OCI-LY1 (cell line): ENCODE measurements at regions not wholly inside any gene's neighbourhood (a gene's known extent, or its start where the extent isn't known, plus 50 kb on each side); places are given as distances from the start of the nearest gene placed in this dataset.

Experiments
- H2AFZ ChIP-seq: fragments of 200-600 bp; sonication (generic), shearing (Covaris generic); 2 replicates; pipeline ENCODE4 v1.6.0; 2014; ENCODE audit warnings: antibody characterized with exemption, mild to moderate bottlenecking, low read length
- H3F3A ChIP-seq: fragments of 200-600 bp; sonication (generic), shearing (Covaris generic); 2 replicates; pipeline ENCODE4 v1.6.0; 2014; ENCODE audit warnings: mild to moderate bottlenecking, antibody characterized with exemption, low read length, moderate library complexity; ENCODE audit not compliant: insufficient read depth
- H3K27ac ChIP-seq: fragments of 200-600 bp; sonication (generic); 2 replicates; pipeline ENCODE4 v1.5.1; 2014; ENCODE audit warnings: low read length, mixed run types, mild to moderate bottlenecking, low read depth; ENCODE audit not compliant: poor library complexity, severe bottlenecking
- H3K27me3 ChIP-seq: fragments of 200-600 bp; sonication (generic); 2 replicates; pipeline ENCODE4 v1.6.0; 2014; ENCODE audit warnings: antibody characterized with exemption, mild to moderate bottlenecking, low read length, moderate library complexity; ENCODE audit not compliant: insufficient read depth
- H3K36me3 ChIP-seq: fragments of 200-600 bp; sonication (generic); 2 replicates; pipeline ENCODE4 v1.6.1; 2014; ENCODE audit warnings: mild to moderate bottlenecking, antibody characterized with exemption, low read length, moderate library complexity, mixed read lengths; ENCODE audit not compliant: insufficient read depth
- H3K4me1 ChIP-seq: fragments of 200-600 bp; sonication (generic); 2 replicates; pipeline ENCODE4 v1.5.1; 2014; ENCODE audit warnings: mild to moderate bottlenecking, low read length, moderate library complexity; ENCODE audit not compliant: insufficient read depth, severe bottlenecking
- H3K4me2 ChIP-seq: fragments of 200-600 bp; sonication (generic), shearing (Covaris generic); 2 replicates; pipeline ENCODE4 v1.6.1; 2014; ENCODE audit warnings: low read length
- H3K4me3 ChIP-seq: fragments of 200-600 bp; sonication (generic); 2 replicates; pipeline ENCODE4 v1.5.1; 2014; ENCODE audit warnings: low read length, low read depth, mild to moderate bottlenecking, mixed read lengths; ENCODE audit not compliant: poor library complexity, severe bottlenecking
- H3K79me2 ChIP-seq: fragments of 200-600 bp; shearing (Covaris generic); 2 replicates; pipeline ENCODE4 v1.6.1; 2016; ENCODE audit warnings: mixed run types, low read length, mixed read lengths; ENCODE audit not compliant: insufficient read depth
- H3K9ac ChIP-seq: fragments of 200-600 bp; sonication (generic), shearing (Covaris generic); 2 replicates; pipeline ENCODE4 v1.6.1; 2014; ENCODE audit warnings: mild to moderate bottlenecking, low read length, mixed read lengths
- H3K9me2 ChIP-seq: fragments of 200-600 bp; sonication (generic), shearing (Covaris generic); 2 replicates; pipeline ENCODE4 v1.6.1; 2014; ENCODE audit warnings: low read depth, mild to moderate bottlenecking, low read length, mixed read lengths
- H3K9me3 ChIP-seq: fragments of 200-600 bp; shearing (Covaris generic); 2 replicates; pipeline ENCODE4 v1.6.1; 2014; ENCODE audit warnings: low read length, mixed read lengths
- H4K20me1 ChIP-seq: fragments of 200-600 bp; sonication (generic), shearing (Covaris generic); 2 replicates; pipeline ENCODE4 v1.6.0; 2016; ENCODE audit warnings: mild to moderate bottlenecking, low read length; ENCODE audit not compliant: insufficient read depth
- EZH2 ChIP-seq: fragments of 200-600 bp; sonication (generic), shearing (Covaris generic); IDR thresholded peaks from 2 replicates; pipeline ENCODE4 v1.8.0; 2017; ENCODE audit warnings: borderline replicate concordance, mixed run types, mild to moderate bottlenecking, antibody characterized with exemption, low read length, moderate library complexity, mixed read lengths
- TF ChIP-seq, protein P1 (sequence below): fragments of 200-600 bp; sonication (generic), shearing (Covaris generic); IDR thresholded peaks from 2 replicates; pipeline ENCODE4 v1.5.1; 2017; ENCODE audit warnings: mild to moderate bottlenecking, antibody characterized with exemption, low read length, moderate library complexity, mixed read lengths

DNA sequence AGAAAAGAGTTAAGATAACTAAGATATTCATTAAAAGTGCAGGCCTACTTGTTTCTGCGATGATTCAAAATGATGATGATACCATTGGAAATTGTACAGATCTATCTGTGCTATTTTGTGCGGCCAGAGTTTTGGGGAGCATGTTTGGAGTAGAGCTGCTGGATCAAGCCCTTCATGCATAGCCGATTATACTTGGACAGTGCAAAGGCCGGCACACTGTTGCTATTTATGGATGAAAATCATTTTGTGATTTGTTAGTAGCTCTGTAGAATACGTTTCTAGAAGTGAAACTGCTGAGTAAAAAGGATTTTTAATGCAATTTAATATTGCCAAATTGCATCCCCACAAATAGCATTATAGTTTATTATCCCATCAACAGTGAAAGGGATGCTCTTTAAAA is 82.1 kb upstream of the NMUR2 start:
- no peaks in the 10 kb centered on the region for H3K27me3 ChIP-seq
- no peaks in the 10 kb centered on the region for H3K9me2 ChIP-seq
- no peaks in the 10 kb centered on the region for H3K4me1 ChIP-seq
- H3K79me2 ChIP-seq, result no peaks in the 10 kb centered on the region
- H3K4me2 ChIP-seq, result no peak overlapping the region
- H2AFZ ChIP-seq, result no peak overlapping the region
- no peak overlapping the region for H3K9ac ChIP-seq
- no peaks in the 10 kb centered on the region for H3K36me3 ChIP-seq
- H3K9me3 ChIP-seq, result no peaks in the 10 kb centered on the region
- TF ChIP-seq, protein P1, sequence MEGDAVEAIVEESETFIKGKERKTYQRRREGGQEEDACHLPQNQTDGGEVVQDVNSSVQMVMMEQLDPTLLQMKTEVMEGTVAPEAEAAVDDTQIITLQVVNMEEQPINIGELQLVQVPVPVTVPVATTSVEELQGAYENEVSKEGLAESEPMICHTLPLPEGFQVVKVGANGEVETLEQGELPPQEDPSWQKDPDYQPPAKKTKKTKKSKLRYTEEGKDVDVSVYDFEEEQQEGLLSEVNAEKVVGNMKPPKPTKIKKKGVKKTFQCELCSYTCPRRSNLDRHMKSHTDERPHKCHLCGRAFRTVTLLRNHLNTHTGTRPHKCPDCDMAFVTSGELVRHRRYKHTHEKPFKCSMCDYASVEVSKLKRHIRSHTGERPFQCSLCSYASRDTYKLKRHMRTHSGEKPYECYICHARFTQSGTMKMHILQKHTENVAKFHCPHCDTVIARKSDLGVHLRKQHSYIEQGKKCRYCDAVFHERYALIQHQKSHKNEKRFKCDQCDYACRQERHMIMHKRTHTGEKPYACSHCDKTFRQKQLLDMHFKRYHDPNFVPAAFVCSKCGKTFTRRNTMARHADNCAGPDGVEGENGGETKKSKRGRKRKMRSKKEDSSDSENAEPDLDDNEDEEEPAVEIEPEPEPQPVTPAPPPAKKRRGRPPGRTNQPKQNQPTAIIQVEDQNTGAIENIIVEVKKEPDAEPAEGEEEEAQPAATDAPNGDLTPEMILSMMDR, result no peak
- no peak for TF ChIP-seq EZH2
- H3K27ac ChIP-seq, result no peak overlapping the region
- no peak overlapping the region for H3K4me3 ChIP-seq
- H3F3A ChIP-seq, result no peaks in the 10 kb centered on the region
- H4K20me1 ChIP-seq, result no peaks in the 10 kb centered on the region

DNA sequence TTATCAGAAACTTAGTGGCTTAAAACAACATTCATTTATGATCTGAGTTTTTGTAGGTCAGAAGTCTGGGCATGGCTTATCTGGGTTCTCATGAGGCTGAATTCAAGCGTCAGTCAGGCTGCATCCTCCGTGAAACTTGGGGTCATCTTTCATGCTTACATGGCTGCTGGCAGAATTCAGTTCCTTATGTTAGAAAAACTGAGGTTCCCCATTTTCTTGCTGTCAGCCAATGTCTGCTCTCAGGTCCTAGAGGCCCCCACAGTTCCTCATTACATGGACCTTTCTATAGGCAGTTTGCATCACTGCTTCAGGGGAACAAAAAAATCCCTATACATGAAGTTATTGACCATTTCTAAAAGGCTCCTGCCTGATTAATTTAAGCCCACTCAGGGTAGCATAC is 83.8 kb upstream of the NMUR2 start:
- H3K9me3 ChIP-seq, result no peaks in the 10 kb centered on the region
- no peak overlapping the region for H2AFZ ChIP-seq
- H3K9me2 ChIP-seq, result no peaks in the 10 kb centered on the region
- H3K79me2 ChIP-seq, result no peaks in the 10 kb centered on the region
- no peaks in the 10 kb centered on the region for H4K20me1 ChIP-seq
- no peaks in the 10 kb centered on the region for H3K27me3 ChIP-seq
- no peak overlapping the region for H3K4me3 ChIP-seq
- TF ChIP-seq, protein P1, result no peak
- TF ChIP-seq EZH2, result no peak
- no peak overlapping the region for H3K9ac ChIP-seq
- H3K4me2 ChIP-seq, result no peak overlapping the region
- H3K4me1 ChIP-seq, result no peaks in the 10 kb centered on the region
- no peaks in the 10 kb centered on the region for H3K36me3 ChIP-seq
- no peak overlapping the region for H3K27ac ChIP-seq
- H3F3A ChIP-seq, result no peaks in the 10 kb centered on the region

DNA sequence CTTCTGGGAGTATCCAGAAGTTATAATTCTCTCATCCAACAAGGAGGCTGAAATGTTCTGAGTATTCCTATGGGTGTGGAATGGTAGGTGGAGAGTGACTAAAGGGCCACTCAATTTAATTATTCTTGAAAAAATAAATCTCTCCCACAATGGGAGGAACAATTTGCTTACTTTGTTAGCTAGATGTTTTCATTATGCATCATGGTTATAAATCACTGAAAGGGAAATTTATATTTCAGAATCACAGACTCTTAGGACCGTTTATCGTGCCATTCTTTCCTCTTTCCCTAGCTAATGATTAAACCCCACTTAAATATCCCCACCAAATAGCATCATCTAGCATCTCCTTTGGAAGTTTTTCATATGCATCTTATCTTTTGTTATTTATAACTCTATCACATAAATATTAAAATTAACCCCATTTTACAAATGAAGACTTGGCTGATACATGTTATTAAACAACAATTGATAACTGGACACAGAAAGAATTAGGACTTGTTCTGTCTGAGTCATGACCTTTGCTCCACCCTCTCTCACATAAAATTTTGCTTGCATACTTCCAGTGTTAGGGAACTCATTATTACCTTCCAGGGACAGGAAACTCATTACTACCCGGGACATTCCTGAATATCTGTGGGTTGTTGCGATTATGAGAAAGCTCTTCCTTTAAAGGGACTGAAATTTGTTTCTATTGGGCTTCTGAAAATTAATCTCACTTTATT is 94.9 kb upstream of the NMUR2 start:
- H3K9ac ChIP-seq, result no peak overlapping the region
- no peak overlapping the region for H3K4me2 ChIP-seq
- H3K27ac ChIP-seq, result no peak overlapping the region

More for the DNA sequence above, 94.9 kb upstream of the NMUR2 start:
- Histone ChIP-seq H3K79me2 (no peaks in the 10 kb centered on the region), H3K4me3 (no peak overlapping the region), H4K20me1 (no peaks in the 10 kb centered on the region), H3K4me1 (no peaks in the 10 kb centered on the region), H3K27me3 (no peaks in the 10 kb centered on the region), H3K9me3 (no peaks in the 10 kb centered on the region), H3K36me3 (no peaks in the 10 kb centered on the region), H3K9me2 (no peaks in the 10 kb centered on the region), H2AFZ (no peak overlapping the region), H3F3A (no peaks in the 10 kb centered on the region)
- TF ChIP-seq EZH2, result no peak
- TF ChIP-seq, protein P1, result no peak
